Esophagus (tissue), 2 donors: ENCODE measurements at regions not wholly inside any gene's neighbourhood (a gene's known extent, or its start where the extent isn't known, plus 50 kb on each side); places are given as distances from the start of the nearest gene placed in this dataset.

Source experiments
- H3K27ac ChIP-seq, 2 donors: one replicate each; pipeline ENCODE4 v1.5.1; 2013; ENCODE audit warnings: low read depth in 2 of 2, mild to moderate bottlenecking in 2 of 2, inconsistent platforms in 1 of 2, low read length in 1 of 2, moderate library complexity in 1 of 2
- H3K27me3 ChIP-seq, 2 donors: one replicate each; pipeline ENCODE4 v1.6.1; 2013; ENCODE audit warnings: low read length in 2 of 2, control low read depth in 1 of 2, mild to moderate bottlenecking in 1 of 2; ENCODE audit not compliant: insufficient read depth in 2 of 2, control insufficient read depth in 1 of 2
- H3K36me3 ChIP-seq, 2 donors: one replicate each; pipeline ENCODE4 v1.6.1; 2013; ENCODE audit warnings: low read length in 1 of 2; ENCODE audit not compliant: control insufficient read depth in 2 of 2, insufficient read depth in 2 of 2
- H3K4me1 ChIP-seq, 2 donors: one replicate each; pipeline ENCODE4 v1.6.1; 2013; ENCODE audit warnings: low read length in 1 of 2; ENCODE audit not compliant: control insufficient read depth in 2 of 2, insufficient read depth in 2 of 2
- H3K4me3 ChIP-seq, 2 donors: one replicate each; pipeline ENCODE4 v1.5.1; 2013; ENCODE audit warnings: low read length in 2 of 2, mild to moderate bottlenecking in 2 of 2, low read depth in 1 of 2, moderate library complexity in 1 of 2
- H3K9me3 ChIP-seq, 2 donors: one replicate each; pipeline ENCODE4 v1.6.1; 2013; ENCODE audit warnings: mild to moderate bottlenecking in 2 of 2, low read depth in 1 of 2, low read length in 1 of 2, moderate library complexity in 1 of 2; ENCODE audit not compliant: control insufficient read depth in 2 of 2, insufficient read depth in 1 of 2
- WGBS, 2 donors: extraction: QIAGEN DNeasy Blood & Tissue Kit; methylation state at CpG; one replicate each; pipeline ENCODE4 v1.1.7; 2013; 5-methylcytosine and 5-hydroxymethylcytosine counted together
- donor health status: healthy with polysubstance abuse.
- donor health status: Bipolar disorder and iron deficiency.

DNA sequence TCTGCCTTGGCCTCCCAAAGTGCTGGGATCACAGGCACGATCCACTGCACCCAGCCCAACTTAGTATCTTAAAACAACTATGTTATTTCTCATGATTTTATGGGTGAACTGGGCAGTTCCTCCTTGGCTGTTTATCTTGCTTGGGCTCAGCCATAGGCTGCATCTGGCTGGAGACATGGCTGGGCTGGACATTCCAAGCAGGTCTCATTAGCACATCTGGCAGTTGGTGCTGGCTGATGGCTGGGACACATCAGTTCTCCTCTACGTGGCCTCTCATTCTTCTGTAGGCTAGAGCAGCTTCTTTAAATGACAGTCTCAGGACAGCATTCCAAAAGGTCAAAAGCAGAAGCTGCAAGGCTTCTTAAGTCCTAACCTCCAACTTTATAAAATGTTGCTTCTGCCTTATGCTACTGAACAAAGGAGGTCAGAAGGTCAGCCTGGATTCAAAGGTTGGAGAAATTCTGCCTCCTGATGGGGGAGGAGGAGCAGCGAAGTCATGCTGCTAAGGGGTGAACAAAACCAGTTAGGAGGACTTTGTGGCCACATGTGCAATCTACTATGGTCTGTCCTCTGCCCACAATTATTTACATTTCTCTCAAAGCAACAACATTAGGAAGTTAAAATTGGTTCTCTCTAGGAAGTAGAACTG is 144.0 kb downstream of the AQP9 start:
- no peak overlapping the region for H3K27ac ChIP-seq
- H3K27me3 ChIP-seq = no peaks in the 10 kb centered on the region
- no peaks in the 10 kb centered on the region for H3K9me3 ChIP-seq
- H3K36me3 ChIP-seq = no peaks in the 10 kb centered on the region
- no peaks in the 10 kb centered on the region for H3K4me1 ChIP-seq
- 73 to 80% methylated on average over 3 of the region's 3 CpGs for WGBS, 2 donors
- H3K4me3 ChIP-seq = no peak overlapping the region

DNA sequence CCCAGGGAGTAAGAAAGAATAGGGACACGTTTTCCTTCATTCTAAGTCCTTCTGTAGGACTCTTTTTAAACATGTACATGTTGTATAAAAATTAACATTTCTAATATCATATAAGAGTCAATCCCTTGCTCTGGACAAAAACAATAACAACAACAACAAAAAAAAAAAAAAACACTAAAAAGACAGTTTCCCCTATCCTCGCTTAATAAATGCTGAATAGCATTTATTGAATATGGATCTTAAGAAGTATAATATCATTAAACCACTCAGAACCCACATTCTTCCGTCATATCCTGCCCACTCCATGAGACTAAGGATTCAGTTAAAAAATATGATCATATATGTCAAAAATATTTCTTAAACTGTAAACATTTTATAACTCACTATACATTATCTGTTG is 145.1 kb downstream of the AQP9 start:
- Histone ChIP-seq H3K4me3 (no peak overlapping the region), H3K36me3 (no peaks in the 10 kb centered on the region), H3K27me3 (no peaks in the 10 kb centered on the region), H3K27ac (no peak overlapping the region), H3K4me1 (no peaks in the 10 kb centered on the region), H3K9me3 (no peaks in the 10 kb centered on the region)
- WGBS, 2 donors = 90% methylated on average over 3 of the region's 3 CpGs

- Histone ChIP-seq H3K36me3 (no peaks in the 10 kb centered on the region), H3K27ac (peak overlapping the region in 1 of 2 donors; percentile 35), H3K27me3 (no peaks in the 10 kb centered on the region), H3K4me1 (no peaks in the 10 kb centered on the region), H3K4me3 (no peak overlapping the region), H3K9me3 (no peaks in the 10 kb centered on the region)
- WGBS, 2 donors = 82 to 85% methylated on average over 5 of the region's 5 CpGs
Measured at GRCh38 chr15:58284293-58284692, 146.1 kb downstream of the AQP9 start.

DNA sequence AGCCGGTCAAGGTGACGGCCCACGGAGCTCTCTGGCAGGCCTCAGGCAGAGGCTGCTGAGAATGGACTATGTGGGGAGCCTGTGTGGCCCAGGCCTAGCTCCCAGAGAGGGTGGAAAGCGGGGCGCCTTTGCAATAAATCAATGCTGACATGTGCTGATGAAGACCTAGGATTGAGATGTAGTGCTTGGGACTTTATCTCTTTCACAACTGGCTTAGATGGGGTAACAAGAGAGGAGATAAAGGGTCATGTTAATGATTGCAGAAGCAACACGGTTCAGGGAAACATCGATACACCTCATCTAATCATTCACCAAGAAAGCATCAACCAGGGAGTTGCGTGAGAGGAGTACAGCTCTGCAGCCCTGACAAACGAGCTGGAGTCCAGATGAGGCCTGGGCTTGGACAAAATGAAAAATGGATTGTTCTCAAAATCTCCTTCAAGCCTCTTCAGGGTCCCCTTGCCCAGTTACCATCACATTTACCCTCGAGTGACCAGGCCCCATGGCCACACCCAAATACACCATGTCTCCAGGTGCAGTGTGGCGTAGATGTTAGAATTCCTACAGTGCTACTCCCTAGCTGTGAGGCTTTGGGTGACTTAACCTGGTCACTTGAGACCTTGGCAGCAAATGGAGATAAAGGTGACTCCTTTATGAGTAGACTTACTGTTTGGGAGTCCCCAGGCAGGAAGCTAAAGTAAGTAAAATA is 146.4 kb upstream of the LIPC start:
- no peaks in the 10 kb centered on the region for H3K9me3 ChIP-seq
- no peaks in the 10 kb centered on the region for H3K4me1 ChIP-seq
- no peak overlapping the region for H3K27ac ChIP-seq
- no peaks in the 10 kb centered on the region for H3K36me3 ChIP-seq
- H3K4me3 ChIP-seq = no peak overlapping the region
- H3K27me3 ChIP-seq = no peaks in the 10 kb centered on the region
- WGBS, 2 donors = 78 to 82% methylated on average over 11 of the region's 11 CpGs

DNA sequence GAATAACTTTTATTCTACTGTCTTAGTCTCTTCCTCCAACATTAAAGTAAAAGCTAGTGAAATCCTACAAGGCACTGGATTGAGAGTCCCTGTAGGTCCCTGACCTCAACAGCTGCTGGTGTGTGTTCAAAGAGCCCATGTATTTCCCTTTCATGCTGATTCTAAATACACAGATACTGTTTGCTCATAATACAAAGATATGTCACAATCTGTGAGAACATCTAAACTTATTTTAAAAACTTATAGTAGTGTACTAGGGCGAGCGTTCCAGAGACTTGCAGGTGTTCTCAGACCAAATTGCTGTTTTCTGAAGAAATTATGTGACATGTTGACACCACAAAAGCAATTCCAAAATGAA is 145.9 kb upstream of the LIPC start:
- no peaks in the 10 kb centered on the region for H3K4me1 ChIP-seq
- WGBS, 2 donors = 92 to 94% methylated on average over 2 of the region's 2 CpGs
- no peaks in the 10 kb centered on the region for H3K36me3 ChIP-seq
- H3K27me3 ChIP-seq = no peaks in the 10 kb centered on the region
- H3K4me3 ChIP-seq = no peak overlapping the region
- H3K9me3 ChIP-seq = no peaks in the 10 kb centered on the region
- H3K27ac ChIP-seq = no peak overlapping the region

- Histone ChIP-seq H3K4me1 (no peaks in the 10 kb centered on the region), H3K4me3 (no peak overlapping the region), H3K27me3 (no peaks in the 10 kb centered on the region), H3K27ac (no peak overlapping the region), H3K36me3 (no peaks in the 10 kb centered on the region), H3K9me3 (no peaks in the 10 kb centered on the region)
- 52 to 62% methylated on average over 4 of the region's 4 CpGs for WGBS, 2 donors
Measured at GRCh38 chr15:58286523-58286922, 145.3 kb upstream of the LIPC start.

GRCh38 chr15:58287891-58288290 is 143.9 kb upstream of the LIPC start:
- Histone ChIP-seq H3K4me1 (no peaks in the 10 kb centered on the region), H3K27ac (no peak overlapping the region), H3K9me3 (no peaks in the 10 kb centered on the region), H3K36me3 (no peaks in the 10 kb centered on the region), H3K27me3 (no peaks in the 10 kb centered on the region), H3K4me3 (no peak overlapping the region)
- 96% methylated on average over 2 of the region's 2 CpGs for WGBS, 2 donors

DNA sequence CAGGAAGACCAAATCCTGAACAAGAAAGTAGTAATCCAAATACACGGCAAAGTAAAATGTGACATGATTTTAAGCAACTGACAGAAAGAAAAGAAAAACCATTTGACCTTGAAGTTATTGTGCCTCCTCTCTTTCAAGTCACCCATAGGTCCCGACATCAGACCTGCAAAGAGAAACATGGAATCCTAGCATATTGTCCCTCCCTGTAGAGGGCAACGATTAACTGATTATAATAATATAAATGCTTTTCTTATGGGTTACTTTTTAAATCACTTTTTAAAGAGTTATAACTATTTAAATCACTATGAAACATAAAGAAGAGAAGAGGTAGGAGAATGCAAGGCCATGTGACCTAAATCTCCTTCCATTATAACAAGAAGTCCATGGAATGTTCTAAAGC is 143.2 kb upstream of the LIPC start:
- no peaks in the 10 kb centered on the region for H3K36me3 ChIP-seq
- H3K9me3 ChIP-seq = no peaks in the 10 kb centered on the region
- WGBS, 2 donors = 90 to 91% methylated on average over 3 of the region's 3 CpGs
- H3K27me3 ChIP-seq = no peaks in the 10 kb centered on the region
- no peak overlapping the region for H3K27ac ChIP-seq
- H3K4me3 ChIP-seq = no peak overlapping the region
- no peaks in the 10 kb centered on the region for H3K4me1 ChIP-seq

- Histone ChIP-seq H3K4me3 (no peak overlapping the region), H3K4me1 (no peaks in the 10 kb centered on the region), H3K27ac (no peak overlapping the region), H3K27me3 (no peaks in the 10 kb centered on the region), H3K36me3 (no peaks in the 10 kb centered on the region), H3K9me3 (no peaks in the 10 kb centered on the region)
Measured at GRCh38 chr15:58291848-58292247, 139.9 kb upstream of the LIPC start.

- WGBS, 2 donors = 76 to 78% methylated on average over 3 of the region's 3 CpGs
- Histone ChIP-seq H3K4me1 (no peaks in the 10 kb centered on the region), H3K27me3 (no peaks in the 10 kb centered on the region), H3K9me3 (no peaks in the 10 kb centered on the region), H3K36me3 (no peaks in the 10 kb centered on the region), H3K4me3 (no peak overlapping the region), H3K27ac (no peak overlapping the region)
Measured at GRCh38 chr15:58292751-58293175, 139.0 kb upstream of the LIPC start.
